ENCODE measurements at regions not wholly inside any gene's neighbourhood (a gene's known extent, or its start where the extent isn't known, plus 50 kb on each side); places are given as distances from the start of the nearest gene placed in this dataset.

DNA sequence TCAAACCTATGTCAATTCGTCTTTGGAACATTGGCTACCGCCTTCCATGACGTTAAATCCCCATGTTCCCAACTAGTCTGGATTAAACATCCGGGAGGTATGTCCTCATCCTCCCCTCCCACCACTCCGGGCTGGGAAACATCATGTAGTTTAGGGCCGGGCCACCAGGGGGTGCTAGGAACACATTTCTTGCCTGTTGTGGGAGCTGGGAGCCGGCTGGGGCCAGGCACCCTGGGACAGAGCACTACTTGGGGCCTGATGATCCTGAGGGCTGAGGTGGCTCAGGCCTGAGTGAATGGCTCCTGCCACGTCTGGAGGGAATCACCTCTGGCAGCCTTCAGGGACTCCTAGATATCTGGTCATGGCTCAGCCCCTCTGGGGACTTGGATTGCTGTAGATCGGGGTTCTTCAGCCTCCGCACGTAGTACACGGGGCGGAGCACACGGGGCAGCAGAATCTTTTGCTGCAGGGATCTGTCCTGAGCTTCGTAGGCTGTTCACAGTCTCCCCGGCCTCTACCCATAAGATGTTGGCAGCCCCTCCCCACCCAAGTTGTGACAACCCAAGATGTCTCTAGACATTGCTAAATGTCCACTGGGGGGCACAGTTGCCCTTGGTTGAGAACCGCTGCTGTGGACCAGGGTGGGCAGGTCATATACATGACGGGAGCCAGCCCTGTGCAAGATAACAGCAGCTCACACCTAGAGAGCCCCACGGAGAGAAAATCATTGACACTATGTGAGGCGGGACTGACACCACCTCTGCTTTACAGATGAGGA is 141.2 kb upstream of the ZNF716 start:
- Mint-ChIP-seq H3K4me3 (no peak overlapping the region), H3K9me3 (peaks cover 6 to 15% of the 10 kb centered on the region in 2 donors)

DNA sequence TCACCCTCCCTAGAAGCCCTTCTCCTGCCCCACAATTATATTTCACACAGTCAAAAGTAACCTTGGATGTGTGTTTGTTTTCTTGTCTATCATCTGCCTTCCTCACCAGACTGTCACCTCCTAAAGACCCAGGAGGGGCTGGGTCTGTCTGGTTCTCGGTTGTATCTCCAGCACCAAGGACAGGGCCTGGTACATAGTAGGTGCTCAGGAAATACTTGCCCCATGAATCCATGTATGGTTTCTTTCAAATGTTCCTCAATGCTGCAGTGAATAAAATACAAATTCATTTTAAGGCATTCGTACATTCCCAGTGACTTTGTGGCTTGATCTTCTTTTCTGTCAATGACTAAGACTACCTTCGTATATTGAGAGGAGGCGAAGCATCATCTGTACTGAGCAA is 122.9 kb upstream of the ZNF716 start:
- Mint-ChIP-seq H3K9me3 (peaks cover 16 to 39% of the 10 kb centered on the region in 2 donors), H3K4me3 (no peak overlapping the region), H3K27ac (no peak overlapping the region), H3K36me3 (ENCODE audit: insufficient read depth) (no peaks in the 10 kb centered on the region), H3K4me1 (ENCODE audit: low read depth in 2 of 2) (no peaks in the 10 kb centered on the region), H3K27me3 (no peaks in the 10 kb centered on the region)
- DNase-seq (no peak), ATAC-seq (replicated peaks) (no peak)

More for the DNA sequence above, 141.2 kb upstream of the ZNF716 start:
- no peak for DNase-seq
- no peaks in the 10 kb centered on the region for H3K27me3 Mint-ChIP-seq
- peaks cover 3% of the 10 kb centered on the region for H3K36me3 Mint-ChIP-seq (ENCODE audit: insufficient read depth)
- no peak for ATAC-seq (replicated peaks)
- no peaks in the 10 kb centered on the region for H3K4me1 Mint-ChIP-seq (ENCODE audit: low read depth in 2 of 2)
- no peak overlapping the region for H3K27ac Mint-ChIP-seq

DNA sequence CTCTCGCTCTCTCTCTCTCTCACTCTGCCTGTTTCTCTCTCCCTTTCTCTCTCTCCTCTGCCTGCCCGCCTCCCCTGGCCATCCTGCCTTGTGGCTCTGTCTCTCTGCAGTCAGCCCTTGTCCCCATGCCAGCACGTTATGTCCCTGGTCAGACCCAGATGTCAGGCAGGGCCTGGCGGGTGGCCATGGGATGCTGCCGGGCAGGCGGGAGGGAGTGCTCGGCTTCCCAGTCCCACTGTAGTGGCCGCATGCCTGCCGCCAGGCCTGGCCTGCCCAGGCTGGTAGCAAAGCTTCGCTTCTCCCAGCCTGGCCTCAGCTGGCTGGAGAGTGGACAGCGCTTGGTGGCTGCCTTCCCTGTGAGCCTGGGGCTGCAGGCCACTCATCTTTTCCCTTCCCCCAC is 121.5 kb upstream of the ZNF716 start:
- Mint-ChIP-seq H3K4me3 (no peak overlapping the region), H3K9me3 (peaks cover 16 to 39% of the 10 kb centered on the region in 2 donors), H3K27me3 (no peaks in the 10 kb centered on the region), H3K36me3 (ENCODE audit: insufficient read depth) (no peaks in the 10 kb centered on the region), H3K4me1 (ENCODE audit: low read depth in 2 of 2) (no peaks in the 10 kb centered on the region), H3K27ac (no peak overlapping the region)
- ATAC-seq (replicated peaks) (no peak), DNase-seq (no peak)

DNA sequence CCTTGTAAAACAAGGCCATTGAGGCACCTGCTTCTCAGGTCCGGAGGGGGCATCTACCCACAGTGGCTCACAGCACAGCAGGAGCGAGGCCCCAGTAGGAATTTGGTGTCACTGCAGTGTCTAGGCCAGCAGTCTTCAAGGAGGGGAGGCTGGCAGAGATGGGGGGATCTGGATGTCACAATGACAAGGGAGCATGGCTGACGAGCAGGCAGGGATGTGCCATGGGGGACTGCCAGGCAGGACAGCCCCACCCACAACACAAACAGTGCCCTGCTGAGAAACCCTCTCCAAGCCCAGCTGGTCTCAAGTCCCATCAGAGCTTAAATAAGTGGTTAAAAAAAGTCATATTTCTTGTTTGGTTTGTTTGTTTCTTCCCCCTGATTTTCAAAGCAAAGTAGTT is 121.0 kb upstream of the ZNF716 start:
- no peak for DNase-seq
- Mint-ChIP-seq H3K9me3 (peaks cover 18 to 39% of the 10 kb centered on the region in 2 donors), H3K4me1 (ENCODE audit: low read depth in 2 of 2) (no peaks in the 10 kb centered on the region), H3K36me3 (ENCODE audit: insufficient read depth) (no peaks in the 10 kb centered on the region), H3K27me3 (no peaks in the 10 kb centered on the region), H3K4me3 (no peak overlapping the region), H3K27ac (no peak overlapping the region)
- ATAC-seq (replicated peaks), result no peak

DNA sequence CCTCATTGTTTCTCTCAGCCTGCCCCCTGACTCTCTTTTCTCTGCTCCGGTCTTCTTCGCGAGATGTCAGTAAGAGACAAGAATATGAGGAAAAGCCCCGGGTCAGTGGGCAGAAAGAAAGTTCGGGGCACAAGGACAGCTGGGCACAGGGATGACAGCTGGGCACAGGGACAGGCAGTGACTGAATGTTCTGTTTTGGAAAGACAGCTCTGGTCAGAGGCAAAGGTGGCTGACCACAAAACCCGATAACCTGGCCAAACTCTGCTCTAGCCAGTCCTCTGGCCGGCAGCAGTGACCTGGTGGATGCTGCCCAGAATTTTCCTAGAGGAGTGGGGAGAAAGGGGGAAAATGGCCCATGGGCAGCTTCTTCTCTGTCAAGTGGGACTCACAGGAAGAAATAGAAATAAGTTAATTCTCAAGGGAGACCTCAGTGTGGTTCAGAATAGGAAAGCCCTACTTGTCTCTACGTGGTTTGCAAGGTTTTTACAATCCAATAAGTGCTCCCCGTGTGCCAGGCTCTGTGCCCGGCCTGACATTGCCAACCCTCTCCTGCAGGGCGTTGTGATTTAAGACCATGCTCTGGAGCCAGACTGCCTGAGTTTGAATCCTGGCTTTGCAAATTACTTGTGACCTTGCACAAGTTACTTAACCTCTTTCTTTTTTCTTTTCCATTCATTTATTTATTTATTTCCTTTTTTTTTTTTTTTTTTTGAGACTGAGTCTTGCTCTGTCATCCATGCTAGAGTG is 110.6 kb upstream of the ZNF716 start:
- Mint-ChIP-seq H3K4me3 (no peak overlapping the region), H3K4me1 (ENCODE audit: low read depth in 2 of 2) (no peaks in the 10 kb centered on the region), H3K27me3 (no peaks in the 10 kb centered on the region), H3K9me3 (peaks cover 11 to 24% of the 10 kb centered on the region in 2 donors), H3K36me3 (ENCODE audit: insufficient read depth) (no peaks in the 10 kb centered on the region), H3K27ac (no peak overlapping the region)
- DNase-seq (no peak), ATAC-seq (replicated peaks) (no peak)

DNA sequence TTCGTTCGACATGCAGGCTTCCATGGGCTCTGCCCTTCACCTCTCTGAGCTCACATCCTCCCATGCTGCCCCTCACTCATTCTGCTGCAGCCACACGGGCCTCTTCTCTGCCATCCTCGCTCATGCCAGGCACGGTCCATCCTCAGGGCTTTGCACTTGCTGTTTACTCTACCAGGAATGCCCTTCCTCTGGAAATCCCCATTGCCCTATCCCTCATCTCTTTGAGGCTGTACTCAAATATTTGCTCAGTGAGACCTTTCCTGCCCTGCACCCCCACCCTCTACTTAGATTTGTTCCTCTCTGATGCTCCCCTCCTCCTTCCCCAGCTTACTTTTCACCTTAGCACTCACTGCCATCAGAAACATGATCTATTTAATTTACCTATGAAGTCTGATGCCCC is 107.0 kb upstream of the ZNF716 start:
- Mint-ChIP-seq H3K9me3 (peaks cover 16 to 30% of the 10 kb centered on the region in 2 donors), H3K27me3 (no peaks in the 10 kb centered on the region), H3K36me3 (ENCODE audit: insufficient read depth) (no peaks in the 10 kb centered on the region), H3K4me3 (no peak overlapping the region), H3K27ac (no peak overlapping the region), H3K4me1 (ENCODE audit: low read depth in 2 of 2) (no peaks in the 10 kb centered on the region)
- no peak for DNase-seq
- no peak for ATAC-seq (replicated peaks)

DNA sequence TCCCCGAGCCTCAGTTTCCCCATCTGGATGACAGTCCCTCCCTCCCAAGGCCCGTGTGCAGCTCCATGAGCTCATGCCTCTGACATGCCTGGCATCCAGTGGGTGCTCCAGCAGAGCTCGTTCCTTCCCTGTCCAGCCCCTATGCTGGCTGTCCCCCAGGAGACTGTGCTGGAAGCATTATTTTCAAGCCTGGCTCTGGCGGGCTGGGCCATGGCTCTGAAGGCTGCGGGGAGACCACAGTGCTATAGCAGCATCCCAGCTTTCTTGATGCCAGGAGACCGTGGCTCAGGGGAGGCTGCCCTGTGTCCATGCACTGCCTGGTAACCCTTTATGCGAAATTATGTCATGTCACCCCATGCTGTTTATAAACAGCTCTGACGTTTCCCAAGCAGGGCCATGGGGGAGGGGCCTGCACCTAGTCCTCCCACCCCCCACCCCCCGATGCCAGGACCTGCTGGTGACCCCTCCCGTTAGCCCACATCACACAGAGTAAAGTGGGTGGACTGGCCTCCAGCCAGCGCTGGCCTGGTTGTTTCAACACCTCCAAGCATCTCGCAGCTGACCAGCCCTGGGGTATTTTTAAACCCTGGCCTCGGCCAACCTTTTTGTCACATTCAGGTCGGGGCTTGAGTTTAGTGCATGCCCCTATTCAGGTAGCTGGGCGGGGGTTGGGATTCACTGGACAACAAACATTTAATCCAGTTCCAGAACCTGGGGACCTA is 105.9 kb upstream of the ZNF716 start:
- no peak overlapping the region for H3K4me3 Mint-ChIP-seq
- no peaks in the 10 kb centered on the region for H3K27me3 Mint-ChIP-seq
- no peaks in the 10 kb centered on the region for H3K4me1 Mint-ChIP-seq (ENCODE audit: low read depth in 2 of 2)
- no peak for ATAC-seq (replicated peaks)
- H3K27ac Mint-ChIP-seq, result no peak overlapping the region
- peaks cover 13 to 30% of the 10 kb centered on the region in 2 donors for H3K9me3 Mint-ChIP-seq
- no peaks in the 10 kb centered on the region for H3K36me3 Mint-ChIP-seq (ENCODE audit: insufficient read depth)
- DNase-seq, result no peak

DNA sequence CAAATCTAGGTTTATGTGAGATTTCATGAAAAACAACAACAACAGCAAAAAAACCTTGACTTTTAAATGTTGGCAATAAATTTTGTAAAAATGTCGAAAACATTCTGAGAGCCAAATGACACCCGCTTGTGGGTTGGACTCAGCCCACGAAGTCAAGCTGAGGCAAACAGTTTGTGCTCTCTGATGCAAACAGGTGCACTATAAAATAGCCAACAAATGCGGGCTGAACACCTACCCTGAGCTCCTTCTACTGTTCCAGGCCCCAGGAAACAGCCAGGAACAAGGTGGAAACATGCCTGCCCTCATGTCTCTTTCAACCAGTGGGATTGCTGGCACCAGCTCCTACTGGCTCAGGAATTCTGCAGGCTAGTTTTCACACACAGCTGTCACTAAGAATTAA is 105.0 kb upstream of the ZNF716 start:
- ATAC-seq (replicated peaks), result no peak
- H3K9me3 Mint-ChIP-seq, result peaks cover 12 to 36% of the 10 kb centered on the region in 2 donors
- no peaks in the 10 kb centered on the region for H3K4me1 Mint-ChIP-seq (ENCODE audit: low read depth in 2 of 2)
- no peaks in the 10 kb centered on the region for H3K27me3 Mint-ChIP-seq
- no peak overlapping the region for H3K27ac Mint-ChIP-seq
- no peaks in the 10 kb centered on the region for H3K36me3 Mint-ChIP-seq (ENCODE audit: insufficient read depth)
- DNase-seq, result no peak
- H3K4me3 Mint-ChIP-seq, result no peak overlapping the region

DNA sequence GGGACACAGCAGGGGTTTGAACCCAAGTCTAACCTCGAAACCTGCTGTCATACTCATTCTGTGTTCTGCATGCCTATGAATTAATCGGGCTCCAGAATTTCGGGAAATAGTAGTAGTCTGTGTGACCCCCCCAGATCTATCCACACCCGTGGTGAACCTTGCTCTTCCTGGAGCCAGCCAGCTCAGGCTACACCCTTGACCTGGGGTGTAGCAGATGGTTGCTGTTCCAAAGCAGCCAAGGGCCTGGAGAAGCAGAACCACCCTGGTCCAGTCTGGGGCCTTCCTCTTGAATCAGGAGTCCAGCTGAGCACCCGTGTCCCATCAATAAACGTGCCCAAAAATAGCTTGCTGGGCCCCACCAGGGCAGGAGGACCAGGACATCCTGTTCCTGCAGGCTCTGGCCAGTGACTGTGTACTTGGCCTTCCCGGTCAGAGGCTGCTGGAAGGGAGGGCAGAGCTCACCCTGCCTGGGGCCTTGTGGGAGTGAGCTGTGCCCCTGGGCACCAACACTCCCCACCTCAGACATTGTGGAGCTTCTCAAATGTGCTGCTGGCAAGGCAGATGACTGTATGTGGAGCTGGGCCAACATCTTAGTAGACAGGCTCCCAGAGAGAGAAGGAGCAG is 101.2 kb upstream of the ZNF716 start:
- no peaks in the 10 kb centered on the region for H3K4me1 Mint-ChIP-seq (ENCODE audit: low read depth in 2 of 2)
- no peaks in the 10 kb centered on the region for H3K36me3 Mint-ChIP-seq (ENCODE audit: insufficient read depth)
- peaks cover 11 to 31% of the 10 kb centered on the region in 2 donors for H3K9me3 Mint-ChIP-seq
- H3K27ac Mint-ChIP-seq, result no peak overlapping the region
- no peak for ATAC-seq (replicated peaks)
- no peaks in the 10 kb centered on the region for H3K27me3 Mint-ChIP-seq
- no peak for DNase-seq
- no peak overlapping the region for H3K4me3 Mint-ChIP-seq

DNA sequence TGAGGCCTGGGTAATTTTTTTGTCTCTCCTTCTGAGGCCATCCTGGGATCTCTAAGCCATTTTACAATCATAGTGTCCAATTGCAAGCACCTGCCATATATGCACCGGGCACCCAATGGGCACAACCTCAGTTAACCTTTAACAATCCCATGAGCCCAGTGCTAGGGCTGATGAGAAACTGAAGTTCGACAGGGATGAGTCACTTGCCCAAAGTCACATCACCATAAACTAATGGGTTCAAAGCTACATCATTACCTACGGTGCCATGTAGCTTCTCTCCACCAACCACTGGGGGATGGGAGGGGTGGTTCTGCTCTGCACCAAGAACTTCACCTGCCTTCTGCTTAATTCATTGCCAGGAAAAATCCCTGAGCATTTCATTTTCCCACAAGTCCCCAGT is 95.8 kb upstream of the ZNF716 start:
- Mint-ChIP-seq H3K4me3 (no peak overlapping the region), H3K27me3 (no peaks in the 10 kb centered on the region), H3K9me3 (peaks cover 13 to 30% of the 10 kb centered on the region in 2 donors), H3K4me1 (ENCODE audit: low read depth in 2 of 2) (no peaks in the 10 kb centered on the region), H3K27ac (no peak overlapping the region), H3K36me3 (ENCODE audit: insufficient read depth) (no peaks in the 10 kb centered on the region)
- DNase-seq (no peak), ATAC-seq (replicated peaks) (no peak)

DNA sequence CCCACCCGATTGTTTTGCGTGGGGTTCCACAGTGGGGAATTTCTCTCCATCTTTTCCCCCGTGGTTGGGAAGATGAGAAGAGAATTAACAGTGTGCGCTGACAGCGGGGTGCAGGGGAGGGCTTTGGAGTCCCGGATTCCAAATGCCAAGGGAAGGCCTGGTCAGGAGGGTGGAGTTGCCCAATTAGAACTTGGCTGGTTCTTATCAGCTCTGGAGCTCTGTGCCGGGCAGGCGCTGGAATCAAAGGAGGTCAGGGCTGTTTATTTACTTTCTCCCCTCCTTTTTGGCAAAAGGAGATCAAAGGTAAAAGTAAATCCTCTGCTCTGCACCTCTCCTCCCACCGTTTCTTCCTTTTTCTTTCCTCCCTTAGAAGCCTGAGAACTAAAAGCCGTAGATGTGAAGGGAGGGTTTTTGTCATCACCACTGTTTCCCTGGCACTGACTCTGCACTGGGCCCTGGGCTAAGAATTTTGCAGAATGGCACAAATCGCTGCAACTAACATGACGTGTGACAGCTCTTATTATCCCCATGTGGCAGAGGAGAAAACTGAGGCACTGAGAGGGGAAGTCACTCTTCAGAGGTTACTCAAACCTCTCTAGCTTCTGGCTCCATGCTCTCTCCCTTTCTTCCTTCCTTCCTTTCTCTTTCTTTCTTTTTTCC is 95.2 kb upstream of the ZNF716 start:
- H3K4me3 Mint-ChIP-seq, result no peak overlapping the region
- peaks cover 16 to 30% of the 10 kb centered on the region in 2 donors for H3K9me3 Mint-ChIP-seq
- H3K4me1 Mint-ChIP-seq (ENCODE audit: low read depth in 2 of 2), result no peaks in the 10 kb centered on the region
- no peak overlapping the region for H3K27ac Mint-ChIP-seq
- DNase-seq (no peak), ATAC-seq (replicated peaks) (no peak)
- H3K27me3 Mint-ChIP-seq, result no peaks in the 10 kb centered on the region
- no peaks in the 10 kb centered on the region for H3K36me3 Mint-ChIP-seq (ENCODE audit: insufficient read depth)

DNA sequence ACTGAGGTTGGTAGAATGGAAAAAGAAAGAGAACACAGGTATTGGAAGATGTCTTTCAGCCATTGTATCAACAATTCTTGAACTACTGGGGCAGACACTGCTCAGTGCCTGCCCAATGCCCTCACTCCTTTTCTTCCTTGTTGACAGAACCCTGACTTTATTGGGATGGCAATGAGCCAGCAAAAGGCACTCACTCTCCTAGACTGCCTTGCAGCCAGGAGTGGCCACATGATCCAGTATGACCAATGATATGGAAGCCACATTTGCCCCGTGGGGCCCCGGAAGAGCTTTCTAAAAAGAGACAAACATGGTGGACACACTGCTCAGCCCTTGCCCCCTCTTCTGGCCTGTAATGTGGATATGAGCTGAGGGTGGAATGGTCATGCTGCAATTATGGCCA is 88.6 kb upstream of the ZNF716 start:
- no peak overlapping the region for H3K4me3 Mint-ChIP-seq
- DNase-seq, result no peak
- peaks cover 27 to 33% of the 10 kb centered on the region in 2 donors for H3K9me3 Mint-ChIP-seq
- no peaks in the 10 kb centered on the region for H3K36me3 Mint-ChIP-seq (ENCODE audit: insufficient read depth)
- ATAC-seq (replicated peaks), result no peak
- no peak overlapping the region for H3K27ac Mint-ChIP-seq
- no peaks in the 10 kb centered on the region for H3K27me3 Mint-ChIP-seq
- H3K4me1 Mint-ChIP-seq (ENCODE audit: low read depth in 2 of 2), result no peaks in the 10 kb centered on the region

DNA sequence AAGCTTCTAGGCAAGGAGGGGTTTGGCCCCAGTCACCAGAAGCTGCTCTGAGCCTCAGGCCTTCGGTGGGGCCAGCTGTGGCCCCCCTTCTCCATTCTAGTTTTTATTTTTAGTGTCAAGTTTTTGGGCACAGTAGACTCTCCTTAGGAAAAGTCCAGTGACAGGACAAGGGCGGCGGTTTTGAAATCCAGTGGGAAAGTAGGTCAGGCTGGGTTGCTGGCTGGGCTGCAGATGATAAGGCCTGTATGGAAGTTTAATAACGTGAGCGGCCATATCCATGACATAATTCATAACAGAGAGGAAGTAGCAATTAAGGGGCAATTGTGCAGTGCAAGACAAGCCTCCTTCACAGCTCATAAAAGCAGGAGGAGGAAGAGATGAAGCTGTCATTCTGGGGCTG is 87.1 kb upstream of the ZNF716 start:
- Mint-ChIP-seq H3K9me3 (peaks cover 27 to 36% of the 10 kb centered on the region in 2 donors), H3K36me3 (ENCODE audit: insufficient read depth) (no peaks in the 10 kb centered on the region), H3K4me1 (ENCODE audit: low read depth in 2 of 2) (no peaks in the 10 kb centered on the region), H3K27me3 (no peaks in the 10 kb centered on the region), H3K27ac (no peak overlapping the region), H3K4me3 (no peak overlapping the region)
- DNase-seq, result no peak
- ATAC-seq (replicated peaks), result no peak
